ENCODE measurements at regions not wholly inside any gene's neighbourhood (a gene's known extent, or its start where the extent isn't known, plus 50 kb on each side); places are given as distances from the start of the nearest gene placed in this dataset.

GRCh38 chr2:114175507-114175906 is 266.9 kb upstream of the DPP10 start:
- H3K4me1 ChIP-seq, result no peaks in the 10 kb centered on the region
- peaks cover 0 to 2% of the 10 kb centered on the region in 2 donors for H3K9me3 ChIP-seq
- H3K27me3 ChIP-seq, result no peaks in the 10 kb centered on the region
- H3K27ac ChIP-seq, result no peak overlapping the region
- ATAC-seq (no peak), DNase-seq (no peak)
- intact Hi-C loops (cut with DNase I), result no loop called here
- no peak overlapping the region for H3K4me3 ChIP-seq
- H3K36me3 ChIP-seq, result no peaks in the 10 kb centered on the region
- no peak for TF ChIP-seq CTCF (IDR thresholded peaks at IDR 0.05)

GRCh38 chr2:114185501-114185900 is 256.9 kb upstream of the DPP10 start:
- TF ChIP-seq CTCF (IDR thresholded peaks at IDR 0.05), result no peak
- intact Hi-C loops (cut with DNase I), result no loop called here
- ATAC-seq, result no peak
- Histone ChIP-seq H3K9me3 (peaks cover 0 to 8% of the 10 kb centered on the region in 2 donors), H3K27ac (no peak overlapping the region), H3K36me3 (no peaks in the 10 kb centered on the region), H3K4me3 (no peak overlapping the region), H3K27me3 (no peaks in the 10 kb centered on the region), H3K4me1 (no peaks in the 10 kb centered on the region)
- no peak for DNase-seq

- intact Hi-C loops (cut with DNase I), result no loop called here
- no peaks in the 10 kb centered on the region for H3K27me3 ChIP-seq
- H3K9me3 ChIP-seq, result no peaks in the 10 kb centered on the region
- ATAC-seq, result no peak
- no peak for TF ChIP-seq CTCF (IDR thresholded peaks at IDR 0.05)
- no peak overlapping the region for H3K27ac ChIP-seq
- H3K4me1 ChIP-seq, result no peaks in the 10 kb centered on the region
- H3K36me3 ChIP-seq, result no peaks in the 10 kb centered on the region
- DNase-seq, result no peak
- H3K4me3 ChIP-seq, result no peak overlapping the region
These were observed 250.1 kb upstream of the DPP10 start for GRCh38 chr2:114192362-114192761.

GRCh38 chr2:114201781-114202180 is 240.7 kb upstream of the DPP10 start:
- DNase-seq (no peak), ATAC-seq (no peak)
- no peaks in the 10 kb centered on the region for H3K27me3 ChIP-seq
- H3K36me3 ChIP-seq, result no peaks in the 10 kb centered on the region
- H3K27ac ChIP-seq, result no peak overlapping the region
- TF ChIP-seq CTCF (IDR thresholded peaks at IDR 0.05), result no peak
- no peak overlapping the region for H3K4me3 ChIP-seq
- H3K9me3 ChIP-seq, result no peaks in the 10 kb centered on the region
- intact Hi-C loops (cut with DNase I), result no loop called here
- no peaks in the 10 kb centered on the region for H3K4me1 ChIP-seq

- H3K4me1 ChIP-seq, result no peaks in the 10 kb centered on the region
- DNase-seq (no peak), ATAC-seq (no peak)
- intact Hi-C loops (cut with DNase I), result no loop called here
- no peak for TF ChIP-seq CTCF (IDR thresholded peaks at IDR 0.05)
- no peaks in the 10 kb centered on the region for H3K36me3 ChIP-seq
- H3K27me3 ChIP-seq, result no peaks in the 10 kb centered on the region
- no peak overlapping the region for H3K4me3 ChIP-seq
- H3K9me3 ChIP-seq, result peaks cover 0 to 4% of the 10 kb centered on the region in 2 donors
- no peak overlapping the region for H3K27ac ChIP-seq
These were observed 238.8 kb upstream of the DPP10 start for GRCh38 chr2:114203679-114204078.

Measured in left lung (tissue), 4 donors.